ENCODE measurements at regions not wholly inside any gene's neighbourhood (a gene's known extent, or its start where the extent isn't known, plus 50 kb on each side); places are given as distances from the start of the nearest gene placed in this dataset.

GRCh38 chr7:41326616-41327015 is 376.3 kb downstream of the INHBA start:
- TF ChIP-seq CTCF (IDR thresholded peaks at IDR 0.05) = no peak
- TF ChIP-seq EZH2 (IDR thresholded peaks at IDR 0.05; ENCODE audit: borderline replicate concordance, insufficient read depth, low read depth, low read length, poor library complexity, severe bottlenecking) = no peak
